ENCODE measurements at regions not wholly inside any gene's neighbourhood (a gene's known extent, or its start where the extent isn't known, plus 50 kb on each side); places are given as distances from the start of the nearest gene placed in this dataset.

GRCh38 chr3:19792388-19792787 is 141.6 kb downstream of the EFHB start:
- Histone ChIP-seq H3K4me1 (ENCODE audit: insufficient read depth, poor library complexity, severe bottlenecking) (no peaks in the 10 kb centered on the region), H3K9me3 (ENCODE audit: severe bottlenecking) (peaks cover 2% of the 10 kb centered on the region), H3K27me3 (ENCODE audit: insufficient read depth, poor library complexity, severe bottlenecking) (no peaks in the 10 kb centered on the region), H3K27ac (ENCODE audit: poor library complexity, severe bottlenecking) (no peak overlapping the region), H3K36me3 (ENCODE audit: low read depth) (no peaks in the 10 kb centered on the region), H3K4me3 (ENCODE audit: severe bottlenecking) (no peak overlapping the region)
- no peak for TF ChIP-seq CTCF (IDR thresholded peaks at IDR 0.05; ENCODE audit: poor library complexity, severe bottlenecking)
- DNase-seq (ENCODE audit: low spot score), result no peak
- ATAC-seq (ENCODE audit: low read depth), result no peak

- no peaks in the 10 kb centered on the region for H3K27me3 ChIP-seq (ENCODE audit: insufficient read depth, poor library complexity, severe bottlenecking)
- DNase-seq (ENCODE audit: low spot score), result no peak
- H3K36me3 ChIP-seq (ENCODE audit: low read depth), result no peaks in the 10 kb centered on the region
- H3K4me3 ChIP-seq (ENCODE audit: severe bottlenecking), result no peak overlapping the region
- no peak overlapping the region for H3K27ac ChIP-seq (ENCODE audit: poor library complexity, severe bottlenecking)
- H3K4me1 ChIP-seq (ENCODE audit: insufficient read depth, poor library complexity, severe bottlenecking), result no peaks in the 10 kb centered on the region
- ATAC-seq (ENCODE audit: low read depth), result no peak
- no peaks in the 10 kb centered on the region for H3K9me3 ChIP-seq (ENCODE audit: severe bottlenecking)
- TF ChIP-seq CTCF (IDR thresholded peaks at IDR 0.05; ENCODE audit: poor library complexity, severe bottlenecking), result no peak
These were observed 158.3 kb downstream of the EFHB start for GRCh38 chr3:19775765-19776164.

GRCh38 chr3:19769694-19770093 is 164.3 kb downstream of the EFHB start:
- DNase-seq (ENCODE audit: low spot score) (no peak), ATAC-seq (ENCODE audit: low read depth) (no peak)
- no peaks in the 10 kb centered on the region for H3K36me3 ChIP-seq (ENCODE audit: low read depth)
- H3K4me1 ChIP-seq (ENCODE audit: insufficient read depth, poor library complexity, severe bottlenecking), result no peaks in the 10 kb centered on the region
- H3K4me3 ChIP-seq (ENCODE audit: severe bottlenecking), result no peak overlapping the region
- H3K9me3 ChIP-seq (ENCODE audit: severe bottlenecking), result no peaks in the 10 kb centered on the region
- H3K27me3 ChIP-seq (ENCODE audit: insufficient read depth, poor library complexity, severe bottlenecking), result no peaks in the 10 kb centered on the region
- TF ChIP-seq CTCF (IDR thresholded peaks at IDR 0.05; ENCODE audit: poor library complexity, severe bottlenecking), result no peak
- no peak overlapping the region for H3K27ac ChIP-seq (ENCODE audit: poor library complexity, severe bottlenecking)

GRCh38 chr3:19765954-19766353 is 168.1 kb downstream of the EFHB start:
- DNase-seq (ENCODE audit: low spot score), result no peak
- TF ChIP-seq CTCF (IDR thresholded peaks at IDR 0.05; ENCODE audit: poor library complexity, severe bottlenecking), result no peak
- Histone ChIP-seq H3K4me1 (ENCODE audit: insufficient read depth, poor library complexity, severe bottlenecking) (no peaks in the 10 kb centered on the region), H3K9me3 (ENCODE audit: severe bottlenecking) (no peaks in the 10 kb centered on the region), H3K27ac (ENCODE audit: poor library complexity, severe bottlenecking) (no peak overlapping the region), H3K27me3 (ENCODE audit: insufficient read depth, poor library complexity, severe bottlenecking) (no peaks in the 10 kb centered on the region), H3K36me3 (ENCODE audit: low read depth) (no peaks in the 10 kb centered on the region), H3K4me3 (ENCODE audit: severe bottlenecking) (no peak overlapping the region)
- ATAC-seq (ENCODE audit: low read depth), result no peak

- no peaks in the 10 kb centered on the region for H3K36me3 ChIP-seq (ENCODE audit: low read depth)
- H3K27me3 ChIP-seq (ENCODE audit: insufficient read depth, poor library complexity, severe bottlenecking), result no peaks in the 10 kb centered on the region
- no peak for ATAC-seq (ENCODE audit: low read depth)
- H3K9me3 ChIP-seq (ENCODE audit: severe bottlenecking), result no peaks in the 10 kb centered on the region
- H3K4me3 ChIP-seq (ENCODE audit: severe bottlenecking), result no peak overlapping the region
- no peaks in the 10 kb centered on the region for H3K4me1 ChIP-seq (ENCODE audit: insufficient read depth, poor library complexity, severe bottlenecking)
- DNase-seq (ENCODE audit: low spot score), result no peak
- no peak for TF ChIP-seq CTCF (IDR thresholded peaks at IDR 0.05; ENCODE audit: poor library complexity, severe bottlenecking)
- H3K27ac ChIP-seq (ENCODE audit: poor library complexity, severe bottlenecking), result no peak overlapping the region
These were observed 176.2 kb downstream of the EFHB start for GRCh38 chr3:19757773-19758172.
